Ectodermal cell (in vitro differentiated cells): ENCODE measurements at regions not wholly inside any gene's neighbourhood (a gene's known extent, or its start where the extent isn't known, plus 50 kb on each side); places are given as distances from the start of the nearest gene placed in this dataset.
A peak's percentile ranks its signal among the peaks of the same experiment; 100 is the strongest.

ENCODE experiments used
- H3K27ac ChIP-seq: 2 replicates; pipeline ENCODE4 v1.7.0; 2013; ENCODE audit warnings: mild to moderate bottlenecking, low read depth, low read length; ENCODE audit not compliant: insufficient read depth, poor library complexity, severe bottlenecking
- H3K27me3 ChIP-seq: 2 replicates; pipeline ENCODE4 v1.7.0; 2013; ENCODE audit warnings: mild to moderate bottlenecking, low read length; ENCODE audit not compliant: insufficient read depth, control insufficient read depth, poor library complexity, severe bottlenecking
- H3K36me3 ChIP-seq: one replicate; pipeline ENCODE4 v1.7.0; 2013; ENCODE audit warnings: low read length; ENCODE audit not compliant: control insufficient read depth, insufficient read depth
- H3K4me1 ChIP-seq: one replicate; pipeline ENCODE4 v1.7.0; 2013; ENCODE audit warnings: low read length; ENCODE audit not compliant: control insufficient read depth, insufficient read depth
- H3K4me3 ChIP-seq: 2 replicates; pipeline ENCODE4 v1.7.0; 2013; ENCODE audit warnings: low read depth, low read length, control low read depth; ENCODE audit not compliant: insufficient read depth
- H3K9me3 ChIP-seq: 2 replicates; pipeline ENCODE4 v1.7.0; 2013; ENCODE audit warnings: mild to moderate bottlenecking, low read length, moderate library complexity; ENCODE audit not compliant: control insufficient read depth
- WGBS, 2 experiments: methylation state at CpG; one replicate each; pipeline ENCODE4 v1.1.7; 2013; ENCODE audit warnings: missing lambda C conversion rate in 2 of 2; 5-methylcytosine and 5-hydroxymethylcytosine counted together

- WGBS, 2 experiments = 97 to 100% methylated on average over 3 of the region's 3 CpGs
- H3K4me1 ChIP-seq = no peaks in the 10 kb centered on the region
- H3K9me3 ChIP-seq = no peaks in the 10 kb centered on the region
- H3K27me3 ChIP-seq = no peaks in the 10 kb centered on the region
- H3K36me3 ChIP-seq = no peaks in the 10 kb centered on the region
- no peak overlapping the region for H3K4me3 ChIP-seq
- H3K27ac ChIP-seq = no peak overlapping the region
Observed at GRCh38 chr2:221817878-221818277, 245.8 kb upstream of the EPHA4 start.

GRCh38 chr2:221817052-221817451 lies 244.9 kb upstream of the EPHA4 start:
- Histone ChIP-seq H3K4me3 (no peak overlapping the region), H3K9me3 (no peaks in the 10 kb centered on the region), H3K27ac (no peak overlapping the region), H3K27me3 (no peaks in the 10 kb centered on the region), H3K4me1 (no peaks in the 10 kb centered on the region), H3K36me3 (no peaks in the 10 kb centered on the region)
- WGBS, 2 experiments = 93 to 96% methylated on average over 4 of the region's 4 CpGs

GRCh38 chr2:221816566-221816965 lies 244.5 kb upstream of the EPHA4 start:
- no peak overlapping the region for H3K27ac ChIP-seq
- no peaks in the 10 kb centered on the region for H3K27me3 ChIP-seq
- H3K4me3 ChIP-seq = no peak overlapping the region
- H3K36me3 ChIP-seq = no peaks in the 10 kb centered on the region
- WGBS, 2 experiments = 93 to 95% methylated on average over 9 of the region's 9 CpGs
- H3K4me1 ChIP-seq = no peaks in the 10 kb centered on the region
- H3K9me3 ChIP-seq = no peaks in the 10 kb centered on the region

- no peaks in the 10 kb centered on the region for H3K36me3 ChIP-seq
- no peaks in the 10 kb centered on the region for H3K27me3 ChIP-seq
- H3K27ac ChIP-seq = no peak overlapping the region
- peaks cover 10% of the 10 kb centered on the region for H3K4me1 ChIP-seq
- no peaks in the 10 kb centered on the region for H3K9me3 ChIP-seq
- H3K4me3 ChIP-seq = no peak overlapping the region
Observed at GRCh38 chr2:221810650-221811049, 238.5 kb upstream of the EPHA4 start.

GRCh38 chr2:221810245-221810644 lies 238.1 kb upstream of the EPHA4 start:
- H3K27me3 ChIP-seq = no peaks in the 10 kb centered on the region
- no peak overlapping the region for H3K27ac ChIP-seq
- WGBS, 2 experiments = 62% methylated on average over 4 of the region's 4 CpGs
- H3K4me3 ChIP-seq = no peak overlapping the region
- H3K4me1 ChIP-seq = peaks cover 10% of the 10 kb centered on the region
- H3K9me3 ChIP-seq = no peaks in the 10 kb centered on the region
- no peaks in the 10 kb centered on the region for H3K36me3 ChIP-seq

- H3K36me3 ChIP-seq = no peaks in the 10 kb centered on the region
- H3K9me3 ChIP-seq = no peaks in the 10 kb centered on the region
- H3K4me1 ChIP-seq = peaks cover 10% of the 10 kb centered on the region
- no peak overlapping the region for H3K27ac ChIP-seq
- WGBS, 2 experiments = 91 to 93% methylated on average over 1 of the region's 1 CpG
- H3K27me3 ChIP-seq = no peaks in the 10 kb centered on the region
- H3K4me3 ChIP-seq = no peak overlapping the region
Observed at GRCh38 chr2:221808488-221808887, 236.4 kb upstream of the EPHA4 start.

GRCh38 chr2:221807706-221808105 lies 235.6 kb upstream of the EPHA4 start:
- H3K4me3 ChIP-seq = no peak overlapping the region
- 98 to 100% methylated on average over 1 of the region's 1 CpG for WGBS, 2 experiments
- H3K36me3 ChIP-seq = no peaks in the 10 kb centered on the region
- no peak overlapping the region for H3K27ac ChIP-seq
- peaks cover 10% of the 10 kb centered on the region for H3K4me1 ChIP-seq
- H3K9me3 ChIP-seq = no peaks in the 10 kb centered on the region
- H3K27me3 ChIP-seq = no peaks in the 10 kb centered on the region

GRCh38 chr2:221802089-221802488 lies 230.0 kb upstream of the EPHA4 start:
- Histone ChIP-seq H3K36me3 (no peaks in the 10 kb centered on the region), H3K4me1 (peaks cover 14% of the 10 kb centered on the region), H3K27me3 (no peaks in the 10 kb centered on the region), H3K27ac (no peak overlapping the region), H3K4me3 (no peak overlapping the region), H3K9me3 (no peaks in the 10 kb centered on the region)
- WGBS, 2 experiments = 43 to 94% methylated on average over 1 of the region's 1 CpG

GRCh38 chr2:221792971-221793521 lies 220.9 kb upstream of the EPHA4 start:
- Histone ChIP-seq H3K27ac (peak overlapping the region; percentile 64), H3K4me1 (peaks cover 10% of the 10 kb centered on the region), H3K4me3 (no peak overlapping the region), H3K27me3 (no peaks in the 10 kb centered on the region), H3K36me3 (no peaks in the 10 kb centered on the region), H3K9me3 (no peaks in the 10 kb centered on the region)
- WGBS, 2 experiments = 14 to 21% methylated on average over 7 of the region's 7 CpGs

- Histone ChIP-seq H3K4me1 (peaks cover 7% of the 10 kb centered on the region), H3K27me3 (no peaks in the 10 kb centered on the region), H3K27ac (no peak overlapping the region), H3K9me3 (no peaks in the 10 kb centered on the region), H3K4me3 (no peak overlapping the region), H3K36me3 (no peaks in the 10 kb centered on the region)
- WGBS, 2 experiments = 98 to 100% methylated on average over 2 of the region's 2 CpGs
Observed at GRCh38 chr2:221791844-221792243, 219.7 kb upstream of the EPHA4 start.

- Histone ChIP-seq H3K4me1 (peaks cover 7% of the 10 kb centered on the region), H3K27me3 (no peaks in the 10 kb centered on the region), H3K4me3 (no peak overlapping the region), H3K36me3 (no peaks in the 10 kb centered on the region), H3K9me3 (no peaks in the 10 kb centered on the region), H3K27ac (no peak overlapping the region)
- WGBS, 2 experiments = 96 to 98% methylated on average over 3 of the region's 4 CpGs
Observed at GRCh38 chr2:221787561-221787960, 215.5 kb upstream of the EPHA4 start.
